ENCODE measurements at regions not wholly inside any gene's neighbourhood (a gene's known extent, or its start where the extent isn't known, plus 50 kb on each side); places are given as distances from the start of the nearest gene placed in this dataset.

GRCh38 chr12:60225216-60226000, 629.6 kb downstream of the SLC16A7 start:
- TF ChIP-seq CTCF (IDR thresholded peaks at IDR 0.05) = no peak
- no peak for TF ChIP-seq POLR2A (IDR thresholded peaks at IDR 0.05)
- TF ChIP-seq POLR2AphosphoS5 (IDR thresholded peaks at IDR 0.05) = no peak
- no peak for TF ChIP-seq EP300 (IDR thresholded peaks at IDR 0.05)
